PFSK-1 (cell line): ENCODE measurements at regions not wholly inside any gene's neighbourhood (a gene's known extent, or its start where the extent isn't known, plus 50 kb on each side); places are given as distances from the start of the nearest gene placed in this dataset.

Source experiments
- FOXP2 ChIP-seq: optimal IDR thresholded peaks from 2 replicates; pipeline ENCODE3; 2011; ENCODE audit warnings: borderline replicate concordance, control low read depth, inconsistent platforms; ENCODE audit not compliant: insufficient read depth; ENCODE audit errors: extremely low read length, extremely low read depth
- POLR2AphosphoS5 ChIP-seq: IDR thresholded peaks from 2 replicates; pipeline ENCODE4 v1.6.1; 2012; ENCODE audit warnings: low read depth, mild to moderate bottlenecking, control low read depth, low read length, moderate library complexity
- REST ChIP-seq, 2 experiments: IDR thresholded peaks; 2 replicates each; pipeline versions ENCODE4 v1.6.1 to v1.8.0; 2011 to 2012; ENCODE audit warnings: low read depth in 2 of 2, low read length in 2 of 2, control low read depth in 1 of 2, inconsistent platforms in 1 of 2, mild to moderate bottlenecking in 1 of 2, moderate library complexity in 1 of 2; ENCODE audit not compliant: insufficient read depth in 1 of 2
- SIN3A ChIP-seq: IDR thresholded peaks from 2 replicates; pipeline ENCODE4 v1.6.1; 2012; ENCODE audit warnings: mild to moderate bottlenecking, low read length, moderate library complexity, borderline replicate concordance; ENCODE audit not compliant: insufficient read depth
- TAF1 ChIP-seq: IDR thresholded peaks from 2 replicates; pipeline ENCODE4 v1.6.1; 2012; ENCODE audit warnings: low read length, control low read depth, borderline replicate concordance; ENCODE audit not compliant: insufficient read depth

GRCh38 chr4:137067735-137068134 is 464.6 kb downstream of the PCDH18 start:
- TF ChIP-seq POLR2AphosphoS5 (no peak), FOXP2 (no peak), TAF1 (no peak), REST (IDR thresholded peaks at IDR 0.05; ENCODE audit: insufficient read depth in 1 of 2, low read depth in 2 of 2, low read length in 2 of 2) (no peak), SIN3A (no peak)

- no peak for TF ChIP-seq POLR2AphosphoS5
- no peak for TF ChIP-seq TAF1
- no peak for TF ChIP-seq FOXP2
- no peak for TF ChIP-seq REST (IDR thresholded peaks at IDR 0.05; ENCODE audit: insufficient read depth in 1 of 2, low read depth in 2 of 2, low read length in 2 of 2)
- no peak for TF ChIP-seq SIN3A
Observed at GRCh38 chr4:137065311-137065710, 467.0 kb downstream of the PCDH18 start.

GRCh38 chr4:137063961-137064360 is 468.3 kb downstream of the PCDH18 start:
- TF ChIP-seq TAF1, result no peak
- TF ChIP-seq SIN3A, result no peak
- TF ChIP-seq POLR2AphosphoS5, result no peak
- no peak for TF ChIP-seq REST (IDR thresholded peaks at IDR 0.05; ENCODE audit: insufficient read depth in 1 of 2, low read depth in 2 of 2, low read length in 2 of 2)
- TF ChIP-seq FOXP2, result no peak

GRCh38 chr4:137043184-137043583 is 489.1 kb downstream of the PCDH18 start:
- no peak for TF ChIP-seq SIN3A
- no peak for TF ChIP-seq REST (IDR thresholded peaks at IDR 0.05; ENCODE audit: insufficient read depth in 1 of 2, low read depth in 2 of 2, low read length in 2 of 2)
- TF ChIP-seq POLR2AphosphoS5, result no peak
- TF ChIP-seq FOXP2, result no peak
- no peak for TF ChIP-seq TAF1

GRCh38 chr4:137039370-137039769 is 492.9 kb downstream of the PCDH18 start:
- TF ChIP-seq POLR2AphosphoS5 (no peak), TAF1 (no peak), FOXP2 (no peak), SIN3A (no peak), REST (IDR thresholded peaks at IDR 0.05; ENCODE audit: insufficient read depth in 1 of 2, low read depth in 2 of 2, low read length in 2 of 2) (no peak)
